K562 (cell line): ENCODE measurements at regions not wholly inside any gene's neighbourhood (a gene's known extent, or its start where the extent isn't known, plus 50 kb on each side); places are given as distances from the start of the nearest gene placed in this dataset.
A peak's percentile ranks its signal among the peaks of the same experiment; 100 is the strongest.

ENCODE experiments used
- CBFA2T3 ChIP-seq: fragments of 450-650 bp; IDR thresholded peaks from 2 replicates; pipeline ENCODE4 v1.6.1; 2017
- CREB1 ChIP-seq, 2 experiments: sonication (generic) in 1 of 2; formaldehyde crosslinking in 1 of 2; IDR thresholded peaks; 2 replicates each; pipeline versions ENCODE4 v1.6.1 to v1.8.0; 2012 to 2022; ENCODE audit warnings: inconsistent platforms in 1 of 2, mild to moderate bottlenecking in 1 of 2, missing genetic modification reagents in 1 of 2, moderate library complexity in 1 of 2
- HNRNPL ChIP-seq: fragments of 200-400 bp; formaldehyde crosslinking; IDR thresholded peaks from 2 replicates; pipeline ENCODE4 v1.6.1; 2017; ENCODE audit warnings: low read depth, mild to moderate bottlenecking, low read length
- LCOR ChIP-seq: sonication (generic); formaldehyde crosslinking; IDR thresholded peaks from 2 replicates; pipeline ENCODE4 v1.8.0; 2022; ENCODE audit warnings: mild to moderate bottlenecking, missing genetic modification reagents
- MAZ ChIP-seq, 2 experiments: fragments of 450-650 bp in 1 of 2; sonication (generic) in 1 of 2; formaldehyde crosslinking; IDR thresholded peaks in 1 of 2; conservative IDR thresholded peaks in 1 of 2; 2 replicates each; pipeline versions ENCODE4 v1.4.0 to v1.5.0; 2020; ENCODE audit warnings: mild to moderate bottlenecking in 1 of 2, missing genetic modification reagents in 1 of 2
- MEIS2 ChIP-seq: fragments of 450-650 bp; IDR thresholded peaks from 2 replicates; pipeline ENCODE4 v1.6.1; 2014; ENCODE audit warnings: mild to moderate bottlenecking; ENCODE audit not compliant: partially characterized antibody
- MTA2 ChIP-seq: fragments of 450-650 bp; IDR thresholded peaks from 2 replicates; pipeline ENCODE4 v1.6.1; 2016; ENCODE audit warnings: low read depth
- POLR2AphosphoS5 ChIP-seq: IDR thresholded peaks from 2 replicates; pipeline ENCODE4 v1.6.1; 2011; ENCODE audit warnings: mild to moderate bottlenecking, low read depth, low read length, moderate library complexity; ENCODE audit not compliant: control insufficient read depth, insufficient read depth
- RBBP5 ChIP-seq: fragments of 200-600 bp; sonication (generic); IDR thresholded peaks from 2 replicates; pipeline ENCODE4 v1.6.1; 2012; ENCODE audit warnings: borderline replicate concordance, mild to moderate bottlenecking, low read length, control low read depth, inconsistent platforms; ENCODE audit not compliant: insufficient read depth, poor library complexity, severe bottlenecking
- TCFL5 ChIP-seq: fragments of 250-450 bp; sonication (Bioruptor Pico); conservative IDR thresholded peaks from 2 replicates; pipeline ENCODE4 v1.6.1; 2021; ENCODE audit warnings: mild to moderate bottlenecking, moderate library complexity, matching md5 sums
- XRCC4 ChIP-seq: IDR thresholded peaks from one replicate; pipeline ENCODE4 v1.6.1; 2011; ENCODE audit not compliant: insufficient read depth, insufficient read length; ENCODE audit errors: extremely low read depth
- ZBTB8A ChIP-seq: fragments of 450-650 bp; IDR thresholded peaks from 2 replicates; pipeline ENCODE4 v1.6.1; 2018; ENCODE audit warnings: mild to moderate bottlenecking, moderate library complexity; ENCODE audit not compliant: partially characterized antibody
- ZNF3 ChIP-seq: fragments of 250-450 bp; sonication (Bioruptor Pico); IDR thresholded peaks from 2 replicates; pipeline ENCODE4 v1.5.0; 2021; ENCODE audit warnings: mild to moderate bottlenecking, moderate library complexity
- ZSCAN29 ChIP-seq: fragments of 450-650 bp; IDR thresholded peaks from 2 replicates; pipeline ENCODE4 v1.6.1; 2017
- TF ChIP-seq, protein P1 (sequence below), 2 experiments: fragments of 450-650 bp; IDR thresholded peaks; 2 replicates each; pipeline ENCODE4 v1.6.1; 2016; ENCODE audit warnings: mild to moderate bottlenecking in 2 of 2, borderline replicate concordance in 1 of 2, low read depth in 1 of 2, moderate library complexity in 1 of 2
- TF ChIP-seq, protein P2 (sequence below): fragments of 250-450 bp; sonication (Bioruptor Pico); IDR thresholded peaks from 2 replicates; pipeline ENCODE4 v1.5.0; 2021
- TF ChIP-seq, protein P3 (sequence below): fragments of 450-650 bp; IDR thresholded peaks from 2 replicates; pipeline ENCODE4 v1.6.1; 2016; ENCODE audit warnings: antibody characterized with exemption

DNA sequence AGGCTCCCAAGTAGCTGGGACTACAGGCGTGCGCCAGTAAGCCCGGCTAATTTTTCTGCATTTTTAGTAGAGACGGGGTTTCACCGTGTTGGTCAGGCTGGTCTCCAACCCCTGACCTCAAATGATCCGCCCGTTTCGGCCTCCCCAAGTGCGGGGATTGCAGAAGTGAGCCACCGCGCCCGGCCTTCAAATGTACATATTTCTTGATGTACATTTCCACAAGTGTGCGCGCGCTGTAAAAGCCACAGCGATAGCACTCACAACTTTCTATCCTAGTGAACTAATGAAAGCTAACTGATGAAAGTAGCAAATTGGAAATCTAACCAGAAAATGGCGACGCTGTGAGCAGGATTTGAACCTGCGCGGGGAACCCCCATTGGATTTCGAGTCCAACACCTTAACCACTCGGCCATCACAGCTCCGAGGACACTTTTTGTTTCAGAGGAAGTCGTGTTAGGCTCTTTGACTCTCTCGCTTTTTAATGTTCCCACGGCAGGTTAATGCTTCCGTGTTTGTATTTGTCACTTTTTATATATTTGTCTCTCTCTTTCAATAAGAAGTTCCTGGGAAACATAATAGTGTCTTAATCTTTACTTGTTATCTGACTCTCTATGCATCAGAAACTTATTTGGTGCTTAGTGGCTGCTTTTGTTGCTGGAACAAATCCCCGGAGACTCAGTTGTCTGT lies 199.4 kb upstream of the ZNF184 start (continued):
- TF ChIP-seq, protein P1, sequence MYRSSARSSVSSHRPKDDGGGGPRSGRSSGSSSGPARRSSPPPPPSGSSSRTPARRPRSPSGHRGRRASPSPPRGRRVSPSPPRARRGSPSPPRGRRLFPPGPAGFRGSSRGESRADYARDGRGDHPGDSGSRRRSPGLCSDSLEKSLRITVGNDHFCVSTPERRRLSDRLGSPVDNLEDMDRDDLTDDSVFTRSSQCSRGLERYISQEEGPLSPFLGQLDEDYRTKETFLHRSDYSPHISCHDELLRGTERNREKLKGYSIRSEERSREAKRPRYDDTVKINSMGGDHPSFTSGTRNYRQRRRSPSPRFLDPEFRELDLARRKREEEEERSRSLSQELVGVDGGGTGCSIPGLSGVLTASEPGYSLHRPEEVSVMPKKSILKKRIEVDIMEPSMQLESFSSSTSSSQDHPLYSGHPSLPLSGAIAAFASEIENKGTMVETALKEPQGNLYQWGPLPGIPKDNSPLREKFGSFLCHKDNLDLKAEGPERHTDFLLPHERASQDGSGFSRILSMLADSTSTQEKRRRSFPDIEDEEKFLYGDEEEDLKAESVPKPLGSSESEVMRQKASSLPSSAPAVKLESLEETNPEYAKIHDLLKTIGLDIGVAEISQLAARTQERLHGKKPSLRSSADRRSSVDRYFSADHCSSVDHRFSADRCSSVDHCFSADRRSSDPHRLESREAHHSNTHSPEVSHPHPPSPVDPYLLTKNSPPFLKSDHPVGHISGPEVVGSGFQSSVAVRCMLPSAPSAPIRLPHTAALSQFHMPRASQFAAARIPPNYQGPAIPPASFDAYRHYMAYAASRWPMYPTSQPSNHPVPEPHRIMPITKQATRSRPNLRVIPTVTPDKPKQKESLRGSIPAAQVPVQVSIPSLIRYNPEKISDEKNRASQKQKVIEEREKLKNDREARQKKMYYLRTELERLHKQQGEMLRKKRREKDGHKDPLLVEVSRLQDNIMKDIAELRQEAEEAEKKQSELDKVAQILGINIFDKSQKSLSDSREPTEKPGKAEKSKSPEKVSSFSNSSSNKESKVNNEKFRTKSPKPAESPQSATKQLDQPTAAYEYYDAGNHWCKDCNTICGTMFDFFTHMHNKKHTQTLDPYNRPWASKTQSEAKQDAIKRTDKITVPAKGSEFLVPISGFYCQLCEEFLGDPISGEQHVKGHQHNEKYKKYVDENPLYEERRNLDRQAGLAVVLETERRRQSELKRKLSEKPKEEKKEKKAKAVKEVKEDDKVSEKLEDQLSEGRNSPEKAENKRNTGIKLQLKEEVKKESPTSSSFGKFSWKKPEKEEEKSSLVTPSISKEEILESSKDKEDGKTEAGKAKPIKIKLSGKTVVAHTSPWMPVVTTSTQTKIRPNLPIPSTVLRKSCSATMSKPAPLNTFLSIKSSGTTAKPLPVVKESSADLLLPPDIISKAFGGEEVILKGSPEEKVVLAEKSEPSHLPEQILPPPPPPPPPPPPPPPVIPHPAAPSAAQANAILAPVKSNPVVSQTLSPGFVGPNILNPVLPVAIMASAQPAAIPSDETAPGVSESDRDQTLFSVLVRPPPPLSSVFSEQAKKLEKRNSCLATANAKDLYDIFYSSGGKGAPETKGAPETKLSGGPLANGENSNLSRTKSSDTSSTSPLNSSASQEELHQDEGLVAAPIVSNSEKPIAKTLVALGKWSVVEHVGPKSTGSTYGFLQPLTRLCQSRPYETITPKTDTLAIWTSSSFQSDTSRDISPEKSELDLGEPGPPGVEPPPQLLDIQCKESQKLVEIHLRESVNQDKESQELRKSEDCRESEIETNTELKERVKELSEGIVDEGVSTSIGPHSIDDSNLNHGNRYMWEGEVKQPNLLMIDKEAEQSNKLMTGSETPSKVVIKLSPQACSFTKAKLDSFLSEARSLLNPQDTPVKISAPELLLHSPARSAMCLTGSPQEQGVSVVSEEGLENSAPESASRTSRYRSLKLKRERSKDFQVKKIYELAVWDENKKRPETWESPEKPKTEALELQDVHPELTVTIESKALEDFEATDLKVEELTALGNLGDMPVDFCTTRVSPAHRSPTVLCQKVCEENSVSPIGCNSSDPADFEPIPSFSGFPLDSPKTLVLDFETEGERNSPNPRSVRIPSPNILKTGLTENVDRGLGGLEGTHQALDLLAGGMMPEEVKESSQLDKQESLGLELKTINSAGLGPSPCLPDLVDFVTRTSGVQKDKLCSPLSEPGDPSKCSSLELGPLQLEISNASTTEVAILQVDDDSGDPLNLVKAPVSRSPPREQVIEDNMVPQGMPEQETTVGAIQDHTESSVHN (IDR thresholded peaks at IDR 0.05; ENCODE audit: borderline replicate concordance in 1 of 2, low read depth in 1 of 2): 0 out of 4 replicates have a peak, but pooled peaks of 1 of the 2 experiments have one; percentile 19
- peak; percentile 69; the same call in 1 of the 2 replicates for TF ChIP-seq LCOR (CRISPR knock-in tag)
- no peak for TF ChIP-seq XRCC4
- TF ChIP-seq TCFL5: no peak
- peak; percentile 44 for TF ChIP-seq MTA2
- peak; percentile 39 for TF ChIP-seq CBFA2T3
- TF ChIP-seq MAZ (CRISPR knock-in tag; conservative IDR thresholded peaks at IDR 0.05 in 1 of 2, IDR thresholded peaks at IDR 0.05 in 1 of 2): peak; percentile 35 to 81
- peak; percentile 70 for TF ChIP-seq ZBTB8A
- no peak for TF ChIP-seq RBBP5
- TF ChIP-seq, protein P2, sequence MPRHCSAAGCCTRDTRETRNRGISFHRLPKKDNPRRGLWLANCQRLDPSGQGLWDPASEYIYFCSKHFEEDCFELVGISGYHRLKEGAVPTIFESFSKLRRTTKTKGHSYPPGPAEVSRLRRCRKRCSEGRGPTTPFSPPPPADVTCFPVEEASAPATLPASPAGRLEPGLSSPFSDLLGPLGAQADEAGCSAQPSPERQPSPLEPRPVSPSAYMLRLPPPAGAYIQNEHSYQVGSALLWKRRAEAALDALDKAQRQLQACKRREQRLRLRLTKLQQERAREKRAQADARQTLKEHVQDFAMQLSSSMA (CRISPR knock-in tag): 0 out of 2 replicates have a peak, but pooled peaks have one; percentile 73
- TF ChIP-seq MEIS2: peak; percentile 52
- TF ChIP-seq POLR2AphosphoS5: no peak
- no peak for TF ChIP-seq HNRNPL
- TF ChIP-seq CREB1 (IDR thresholded peaks at IDR 0.05): 0 out of 2 replicates have a peak, but pooled peaks have one; percentile 14
- TF ChIP-seq CREB1 (CRISPR knock-in tag; IDR thresholded peaks at IDR 0.05): no peak
- TF ChIP-seq, protein P3, sequence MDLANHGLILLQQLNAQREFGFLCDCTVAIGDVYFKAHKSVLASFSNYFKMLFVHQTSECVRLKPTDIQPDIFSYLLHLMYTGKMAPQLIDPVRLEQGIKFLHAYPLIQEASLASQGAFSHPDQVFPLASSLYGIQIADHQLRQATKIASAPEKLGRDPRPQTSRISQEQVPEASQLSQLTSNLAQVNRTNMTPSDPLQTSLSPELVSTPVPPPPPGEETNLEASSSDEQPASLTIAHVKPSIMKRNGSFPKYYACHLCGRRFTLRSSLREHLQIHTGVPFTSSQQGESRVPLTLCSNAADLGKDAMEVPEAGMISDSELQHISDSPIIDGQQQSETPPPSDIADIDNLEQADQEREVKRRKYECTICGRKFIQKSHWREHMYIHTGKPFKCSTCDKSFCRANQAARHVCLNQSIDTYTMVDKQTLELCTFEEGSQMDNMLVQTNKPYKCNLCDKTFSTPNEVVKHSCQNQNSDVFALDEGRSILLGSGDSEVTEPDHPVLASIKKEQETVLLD: peak; percentile 84; the same call in 1 of the 2 replicates
- 0 out of 2 replicates have a peak, but pooled peaks have one; percentile 40 for TF ChIP-seq ZNF3 (CRISPR knock-in tag)
- peak; percentile 98 for TF ChIP-seq ZSCAN29
